HG02678 (cell line): ENCODE measurements at regions not wholly inside any gene's neighbourhood (a gene's known extent, or its start where the extent isn't known, plus 50 kb on each side); places are given as distances from the start of the nearest gene placed in this dataset.
"Not testable (repeated sequence)": the region's sequence is repeated elsewhere in the genome, so short reads cannot be mapped to it uniquely, and the experiment has no call there.

ENCODE experiments used
- ATAC-seq: cut with Tn5 transposase; IDR thresholded peaks from one replicate; pipeline ENCODE4 v1.9.1; 2021; ENCODE audit warnings: mild to moderate bottlenecking, moderate library complexity; ENCODE audit not compliant: unreplicated experiment

DNA sequence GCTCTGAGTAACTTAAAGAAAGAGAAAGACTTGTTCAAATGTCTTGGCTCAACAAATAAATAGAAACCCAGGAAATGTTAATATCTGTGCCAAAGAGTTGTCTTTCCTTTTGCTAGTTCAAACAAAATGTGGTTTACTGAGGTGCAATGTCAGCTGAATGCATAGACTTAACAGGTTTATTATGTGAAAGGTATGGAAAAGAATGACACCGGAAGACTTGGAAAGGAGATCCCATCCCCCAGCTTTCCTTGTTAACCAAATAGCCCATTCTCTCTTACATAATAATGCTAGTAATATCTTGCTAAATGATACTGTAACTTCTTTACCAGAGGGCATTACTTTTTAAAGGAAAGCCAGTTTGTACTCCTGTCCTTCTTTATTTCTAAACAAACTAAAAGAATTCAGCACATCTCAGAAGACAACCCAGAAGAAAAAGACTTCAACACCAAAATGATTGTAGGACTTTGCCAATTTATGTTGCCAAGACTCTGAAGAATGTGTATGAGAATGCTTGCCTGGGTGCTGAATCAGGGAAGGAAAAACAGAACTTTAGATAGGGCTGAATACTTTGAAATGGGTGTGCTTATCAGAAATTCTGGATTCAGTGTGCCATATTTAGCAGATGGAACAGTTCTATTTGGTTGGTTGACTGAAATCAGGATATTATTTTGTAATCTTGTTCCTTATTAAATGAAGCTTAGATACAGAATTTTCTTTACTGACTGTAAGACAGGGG, 344.1 kb downstream of the TMEM38B start:
- no peak for ATAC-seq

DNA sequence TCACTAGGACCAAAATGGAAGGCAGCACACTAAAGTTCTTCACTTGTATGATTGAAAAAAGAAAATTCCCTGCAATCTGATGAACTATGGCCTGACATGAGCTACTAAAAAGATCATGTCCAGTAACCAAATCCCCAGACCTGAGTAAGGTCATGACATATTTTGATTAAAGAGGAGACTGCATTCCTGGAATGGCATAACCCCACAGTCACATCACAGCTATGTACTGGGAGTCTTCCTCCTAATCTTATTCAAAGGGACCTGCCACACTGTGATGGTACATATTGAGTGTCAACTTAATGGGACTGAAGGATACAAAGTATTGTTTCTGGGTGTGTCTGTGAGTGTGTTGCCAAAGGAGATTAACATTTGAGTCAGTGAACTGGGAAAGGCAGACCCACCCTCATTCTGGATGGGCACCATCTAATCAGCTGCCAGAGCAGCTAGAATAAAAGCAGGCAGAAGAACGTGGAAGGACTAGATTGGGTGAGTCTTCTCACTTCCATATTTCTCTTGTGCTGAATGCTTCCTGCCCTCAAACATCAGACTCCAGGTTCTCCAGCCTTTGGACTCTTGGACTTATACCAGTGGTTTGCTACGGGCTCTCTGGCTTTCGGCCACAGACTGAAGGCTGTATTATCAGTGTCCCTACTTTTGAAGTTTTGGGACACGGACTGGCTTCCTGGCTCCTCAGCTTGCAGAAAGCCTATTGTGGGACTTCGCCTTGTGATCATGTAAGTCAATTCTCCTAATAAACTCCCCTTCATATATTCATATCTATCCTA, 345.0 kb downstream of the TMEM38B start:
- ATAC-seq: no peak

DNA sequence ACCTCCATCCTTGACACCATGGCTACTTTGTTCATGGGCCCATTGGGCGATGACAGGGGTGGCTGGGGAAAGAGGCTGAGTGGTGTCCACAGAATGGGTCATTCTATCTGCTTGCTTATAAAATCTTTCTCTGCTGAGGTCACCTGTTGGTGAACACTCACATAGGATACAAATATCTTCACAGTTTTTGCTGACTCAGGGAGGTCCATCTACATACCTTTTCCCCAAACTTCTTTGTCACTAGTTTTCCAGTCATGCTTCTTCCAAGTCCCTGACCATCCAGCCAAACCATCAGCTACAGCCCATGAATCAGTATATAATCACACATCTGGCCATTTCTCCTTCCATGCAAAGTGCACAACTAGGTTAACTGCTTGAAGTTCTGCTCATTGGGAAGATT, 347.6 kb downstream of the TMEM38B start:
- ATAC-seq: not testable (repeated sequence)

DNA sequence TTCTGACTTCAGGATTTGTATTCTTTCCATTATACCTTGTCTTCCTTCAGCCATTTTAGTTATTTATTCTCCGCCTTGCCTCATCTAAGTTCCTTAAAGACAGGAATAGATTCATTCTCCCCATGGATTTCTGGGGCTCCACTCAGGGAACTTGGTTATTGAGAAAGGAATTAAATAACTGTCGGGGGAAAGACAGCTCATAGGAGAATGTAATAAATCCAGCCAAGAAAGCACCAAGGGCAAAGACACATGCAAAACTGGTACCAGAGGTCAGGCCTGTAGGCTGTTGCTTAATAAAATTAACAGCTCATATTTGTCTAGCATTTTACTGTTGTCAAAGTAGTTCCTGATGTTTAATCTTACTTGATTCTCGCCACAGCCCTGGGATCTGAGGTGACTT, 357.2 kb downstream of the TMEM38B start:
- ATAC-seq: no peak

DNA sequence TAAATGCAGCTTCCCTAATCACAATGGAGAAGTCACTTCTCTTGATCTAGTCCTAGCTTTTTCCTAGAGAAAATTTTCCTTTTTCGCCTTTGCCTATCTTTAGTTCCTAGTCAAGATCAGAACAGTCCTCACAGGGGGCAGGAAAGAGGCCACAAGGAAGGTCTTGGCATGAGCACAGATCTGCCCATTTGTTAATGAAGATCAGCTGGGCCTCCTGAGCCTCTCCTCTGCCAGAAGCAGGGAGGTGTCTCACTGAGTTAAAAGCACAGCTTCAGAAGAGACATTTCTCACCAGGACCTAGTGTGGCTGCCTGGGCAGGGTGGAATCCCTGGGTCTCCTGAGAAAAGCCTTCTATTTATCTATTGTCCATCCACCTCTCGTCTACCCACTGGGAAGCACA, 357.8 kb downstream of the TMEM38B start:
- no peak for ATAC-seq

DNA sequence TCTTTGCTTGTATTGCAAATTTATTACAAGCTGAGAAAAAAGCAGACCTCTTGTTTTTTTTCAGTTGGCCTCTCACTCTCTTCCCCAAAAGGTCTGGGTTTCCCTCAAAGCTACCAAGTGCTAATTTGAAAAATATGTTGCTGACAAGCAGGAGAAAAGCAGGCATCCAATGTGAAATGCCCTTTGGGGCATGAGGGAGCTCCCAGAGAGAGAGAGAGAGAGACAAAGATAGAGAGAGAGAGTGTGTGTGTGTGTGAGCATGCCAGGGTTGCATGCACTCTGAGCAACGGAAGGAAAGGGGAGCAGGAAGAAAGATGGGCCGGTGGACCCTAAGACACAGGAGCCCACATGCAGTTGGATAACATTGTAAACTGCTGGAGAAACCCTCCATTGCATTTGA, 358.4 kb downstream of the TMEM38B start:
- ATAC-seq: no peak

DNA sequence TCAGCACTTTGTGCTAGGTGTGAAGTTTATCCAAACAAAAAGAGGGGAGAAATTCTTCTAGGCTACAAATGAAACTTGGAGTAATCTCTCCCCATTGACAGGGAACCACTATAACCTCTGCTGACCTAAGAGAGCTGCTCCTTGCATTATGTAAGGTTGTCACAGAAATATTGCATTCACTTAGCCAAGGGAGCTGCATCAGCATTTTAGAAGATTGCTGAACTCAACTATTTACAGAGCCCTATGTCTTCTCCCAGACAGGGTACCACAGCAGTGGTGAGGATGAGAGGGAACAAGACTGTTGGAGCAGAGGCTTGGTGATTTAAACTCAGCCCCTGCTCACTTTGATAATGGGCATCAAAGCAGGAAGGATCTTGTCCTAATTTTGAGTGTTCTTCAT, 362.0 kb downstream of the TMEM38B start:
- ATAC-seq: no peak

DNA sequence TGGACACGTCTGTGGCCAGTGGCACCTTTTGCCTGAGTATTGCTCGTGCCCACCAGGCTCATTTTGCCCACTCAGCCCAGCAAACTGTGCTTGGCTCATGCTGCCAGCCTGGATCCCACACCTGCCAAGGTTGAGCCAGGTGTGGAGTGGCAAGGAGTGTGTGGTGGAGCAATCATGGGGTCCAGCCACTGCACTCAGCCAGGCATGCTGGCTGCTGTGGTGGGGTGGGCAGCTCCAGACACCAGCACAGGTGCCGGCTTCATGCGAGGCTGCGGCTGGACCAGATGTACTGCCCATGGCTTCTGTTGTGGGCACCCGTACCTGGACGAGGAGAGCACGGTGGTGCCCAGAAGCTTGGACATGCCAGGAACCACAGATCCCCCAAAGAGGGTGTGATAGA, 364.1 kb downstream of the TMEM38B start:
- ATAC-seq: no peak

DNA sequence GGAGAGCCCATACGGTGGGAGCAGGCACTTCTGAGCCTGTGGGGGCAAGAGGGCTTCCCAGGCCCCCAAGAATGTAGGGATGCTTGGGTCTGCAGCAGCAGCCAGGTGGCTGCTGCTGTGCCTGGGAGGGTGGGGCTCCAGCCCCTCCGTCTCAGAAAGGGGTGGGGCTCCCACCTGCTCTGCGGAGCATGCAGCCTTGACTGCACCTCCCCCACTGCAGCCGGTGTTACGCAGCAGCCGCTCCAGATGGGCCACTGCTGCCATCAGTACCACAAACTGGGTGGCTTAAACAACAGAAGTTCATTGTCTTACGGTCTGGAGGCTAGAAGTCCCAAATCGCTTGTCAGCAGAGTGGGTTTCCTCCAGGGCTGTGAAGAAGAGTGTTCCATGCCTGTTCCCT, 365.5 kb downstream of the TMEM38B start:
- ATAC-seq: no peak

DNA sequence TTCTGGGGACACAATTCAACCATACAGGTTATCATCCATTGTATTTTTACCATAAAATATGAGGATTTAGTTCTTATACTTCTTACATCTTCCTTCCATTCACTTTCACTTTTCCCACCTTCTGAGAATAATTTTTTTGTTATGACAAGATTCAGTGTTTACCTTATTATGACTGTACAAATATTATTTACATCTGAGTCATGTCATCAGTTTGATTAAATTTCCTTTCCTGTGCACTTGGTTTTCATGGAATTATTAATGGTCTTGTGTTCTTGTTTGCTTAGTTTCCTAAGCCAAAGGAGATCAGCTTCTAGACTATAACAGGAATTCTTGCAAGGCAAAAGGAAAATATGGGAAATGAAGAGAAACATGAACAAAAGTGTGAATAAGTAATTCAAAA, 366.5 kb downstream of the TMEM38B start:
- no peak for ATAC-seq

DNA sequence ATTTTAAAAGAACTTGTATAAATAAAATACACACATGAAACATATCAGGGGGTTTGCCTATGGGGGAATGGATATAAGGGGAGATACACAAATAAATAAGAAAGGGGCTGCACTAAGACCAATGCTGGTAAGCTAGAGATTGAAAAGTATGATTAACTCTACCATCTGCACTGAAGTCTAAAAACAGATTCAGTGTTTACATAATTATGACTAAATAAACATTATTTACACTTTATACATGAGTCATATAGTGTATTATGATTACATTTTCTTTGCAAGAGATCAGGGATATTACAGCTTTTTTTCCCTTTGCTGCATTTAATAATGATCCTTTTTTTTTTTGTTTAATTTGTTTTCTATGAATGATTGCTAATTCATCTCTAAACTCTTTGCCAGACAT, 367.9 kb downstream of the TMEM38B start:
- no peak for ATAC-seq

DNA sequence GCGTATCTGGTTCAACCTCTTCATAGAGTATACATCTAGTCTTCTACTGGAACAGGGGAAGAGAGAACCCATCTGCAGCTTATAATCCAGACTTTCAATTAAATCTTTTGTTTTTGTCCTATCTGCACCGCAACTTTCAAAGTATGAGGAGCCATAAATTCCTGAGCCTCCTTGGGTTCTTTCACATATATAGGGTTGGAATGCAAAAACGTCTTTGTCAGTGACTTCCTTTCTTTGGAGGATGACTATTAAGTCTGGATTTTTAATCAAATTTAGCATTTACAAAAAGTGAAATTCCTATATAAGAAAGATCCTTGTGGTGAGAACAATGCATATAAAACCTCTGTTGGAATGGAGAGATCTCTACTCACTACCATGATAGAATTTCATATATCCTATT, 370.8 kb downstream of the TMEM38B start:
- no peak for ATAC-seq

DNA sequence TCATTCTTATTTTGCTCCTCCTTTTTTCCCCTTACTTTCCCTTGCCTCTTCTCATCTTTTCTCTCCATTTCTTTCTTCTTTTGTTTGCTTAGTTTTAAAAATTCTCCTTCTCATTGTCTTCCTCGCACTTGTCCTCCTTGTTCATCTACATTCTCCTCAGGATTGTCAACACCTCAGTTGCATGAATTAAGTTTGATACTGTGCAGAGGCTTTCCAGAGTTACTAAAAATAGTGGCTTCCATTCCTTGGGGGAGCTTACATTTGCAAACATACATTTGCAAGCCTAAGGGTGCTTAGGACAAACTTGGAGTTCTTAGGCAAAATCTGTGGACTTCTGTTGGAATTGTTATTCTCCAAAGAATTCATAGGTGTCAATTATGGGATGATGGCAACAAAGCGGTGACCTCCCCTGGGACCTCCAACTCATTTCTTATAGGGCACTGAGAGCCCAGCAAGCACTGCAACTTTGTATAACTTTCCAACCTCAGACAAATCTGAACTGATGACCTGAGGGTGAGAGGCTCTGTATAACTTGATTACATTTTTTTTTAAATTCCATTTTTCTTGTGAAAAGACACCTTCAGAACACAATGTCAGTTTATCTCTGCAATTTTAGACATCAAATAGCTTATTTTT, 371.4 kb downstream of the TMEM38B start:
- no peak for ATAC-seq

DNA sequence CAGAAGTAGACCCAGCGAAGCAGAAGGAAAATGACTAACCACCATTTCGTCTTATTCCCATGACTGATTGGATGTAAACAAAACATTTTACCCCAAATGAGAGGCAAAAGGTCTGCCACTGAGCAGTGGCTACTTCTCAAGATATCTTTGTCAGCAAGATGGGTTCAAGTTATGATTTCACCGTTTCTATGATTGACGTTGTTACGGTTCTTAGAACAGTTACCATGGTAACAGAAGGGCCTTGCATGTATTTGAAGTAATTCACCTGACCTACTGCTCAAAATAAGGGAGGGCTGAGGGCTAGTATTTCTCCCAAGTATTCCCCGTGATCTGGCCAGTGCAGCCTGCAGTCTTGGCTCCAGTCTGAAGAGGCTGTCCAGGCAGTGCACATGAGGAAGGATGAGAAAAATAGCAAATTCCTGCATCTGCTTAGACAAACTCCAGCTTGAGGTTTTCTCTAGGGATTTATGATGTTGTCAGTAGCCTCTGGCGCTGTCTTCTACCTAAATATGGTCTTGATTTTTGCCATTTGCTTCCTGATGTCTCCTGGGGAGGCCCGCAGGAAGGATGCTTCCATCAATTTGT, 372.7 kb downstream of the TMEM38B start:
- ATAC-seq: no peak

DNA sequence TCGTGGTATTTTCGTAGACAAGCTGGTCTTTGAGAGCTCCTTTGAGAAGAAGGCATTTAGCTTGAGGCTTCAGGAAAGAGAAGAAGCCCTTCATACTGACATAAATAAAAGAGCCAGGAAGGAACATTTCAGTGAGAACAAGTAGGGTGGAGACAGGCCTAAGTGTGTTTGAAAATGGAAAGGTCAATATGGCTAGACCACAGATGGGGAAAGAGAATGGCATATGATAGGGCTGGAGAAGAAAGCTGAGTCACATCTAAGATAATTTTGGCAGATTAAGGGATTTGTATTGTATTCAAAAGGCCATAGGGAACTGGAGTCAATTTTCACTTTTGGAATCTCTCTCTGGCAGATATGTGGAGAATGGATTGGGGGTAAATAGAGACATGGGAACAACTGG, 374.9 kb downstream of the TMEM38B start:
- ATAC-seq: no peak

DNA sequence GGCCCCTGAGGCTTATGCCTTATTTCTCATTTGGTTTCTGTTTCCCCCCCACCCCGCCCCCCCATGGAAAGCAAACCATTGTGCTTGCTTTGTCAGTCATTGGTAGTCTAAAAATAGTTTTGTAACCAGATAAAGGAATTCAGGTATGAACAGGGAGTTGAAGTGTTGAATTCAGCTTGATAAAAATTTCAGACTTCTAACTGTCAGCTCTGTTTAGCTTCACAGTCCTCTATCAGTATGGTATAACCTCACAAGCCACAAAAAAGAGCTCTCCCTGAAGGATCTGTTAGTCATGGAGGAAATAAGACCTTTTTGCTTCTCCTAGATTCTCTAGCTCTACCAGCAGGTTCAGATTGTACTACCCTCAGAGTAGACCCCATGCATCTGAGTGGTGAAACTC, 378.1 kb downstream of the TMEM38B start:
- no peak for ATAC-seq

DNA sequence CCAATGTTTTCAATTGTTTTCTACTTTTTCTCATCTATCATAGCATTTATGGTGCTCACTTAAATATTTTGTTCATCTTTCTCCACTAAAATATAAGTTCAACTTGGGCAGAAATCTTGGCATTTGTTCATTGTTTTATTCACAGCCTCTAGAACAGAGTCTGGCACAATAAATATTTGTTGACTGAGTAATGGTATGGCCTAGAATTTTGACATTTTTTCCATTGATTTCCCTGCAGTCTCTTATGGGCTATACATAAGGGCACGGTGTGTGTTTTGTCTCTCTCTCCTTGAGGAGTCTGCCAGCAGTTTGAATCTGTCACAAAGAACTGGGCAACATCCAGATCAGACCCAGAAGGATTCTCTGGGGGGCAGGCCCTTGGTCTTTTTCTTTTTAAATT, 379.7 kb downstream of the TMEM38B start:
- ATAC-seq: no peak

DNA sequence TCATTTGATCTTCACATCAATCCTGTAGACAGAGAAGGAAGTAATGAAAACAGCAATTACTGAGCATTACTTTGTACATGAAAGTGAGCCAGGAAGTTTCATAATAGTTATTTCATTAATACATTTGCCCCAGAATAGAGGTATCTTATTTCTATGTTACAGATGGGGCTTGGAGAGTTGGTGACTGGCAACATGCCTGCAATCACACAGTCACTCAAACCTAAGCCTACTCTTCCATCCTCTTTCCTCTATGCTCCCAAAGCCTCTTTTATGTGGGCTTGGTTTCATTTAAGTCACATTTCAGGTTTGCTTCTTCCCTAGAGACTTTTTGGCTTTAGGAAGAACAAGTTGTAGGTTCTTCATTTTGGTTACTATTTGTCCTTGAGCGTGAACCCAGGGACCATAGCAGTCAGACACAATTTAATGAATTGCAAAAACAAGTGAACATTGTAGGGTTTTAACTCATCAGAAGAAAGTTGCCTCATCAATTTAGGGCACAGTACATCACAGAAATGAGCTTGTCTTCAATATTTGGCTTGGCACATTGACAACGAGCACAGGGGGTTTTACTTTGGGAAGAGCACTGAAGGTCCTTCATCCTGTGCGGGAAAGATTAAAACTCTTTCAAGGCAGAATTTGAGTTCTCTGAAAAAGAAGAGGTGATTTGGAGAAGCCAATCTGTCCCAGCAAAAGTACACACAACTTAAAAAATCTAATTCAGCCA, 381.1 kb downstream of the TMEM38B start:
- no peak for ATAC-seq

DNA sequence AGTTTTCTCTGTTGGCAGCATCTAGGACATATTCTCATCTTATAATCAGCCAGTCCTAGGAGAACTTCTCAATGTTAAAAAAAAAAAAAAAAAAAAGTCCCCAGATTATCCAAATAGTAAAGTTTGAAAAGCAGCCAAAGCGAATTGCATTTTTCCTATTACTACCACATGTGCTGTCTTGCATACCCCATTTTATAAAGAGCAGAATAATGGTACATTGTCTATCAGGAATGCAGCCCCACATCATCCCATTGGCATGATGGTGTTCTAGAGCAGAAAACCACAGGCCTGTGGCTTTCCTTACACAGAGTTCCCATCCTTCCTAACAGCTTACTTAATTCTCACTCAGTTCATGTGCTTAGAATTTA, 381.6 kb downstream of the TMEM38B start:
- ATAC-seq: no peak

DNA sequence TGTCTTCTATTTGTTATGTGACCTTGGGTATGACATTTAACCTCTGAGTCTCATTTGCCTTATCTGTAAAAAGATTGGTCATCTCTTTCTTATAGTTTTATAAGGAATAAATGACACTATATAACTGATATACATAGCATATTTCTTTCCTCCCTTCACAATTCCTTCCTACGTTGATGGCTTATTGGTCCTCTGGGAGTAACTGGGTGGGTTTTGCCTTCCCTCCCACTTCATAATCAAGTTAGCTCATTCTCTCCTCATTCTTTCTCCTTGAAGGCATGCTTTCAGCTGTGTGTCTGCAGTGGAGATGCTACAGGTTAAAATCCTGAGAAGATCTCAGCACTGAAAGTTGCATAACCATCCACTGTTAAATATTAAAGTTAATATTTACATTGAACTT, 382.4 kb downstream of the TMEM38B start:
- ATAC-seq: no peak

DNA sequence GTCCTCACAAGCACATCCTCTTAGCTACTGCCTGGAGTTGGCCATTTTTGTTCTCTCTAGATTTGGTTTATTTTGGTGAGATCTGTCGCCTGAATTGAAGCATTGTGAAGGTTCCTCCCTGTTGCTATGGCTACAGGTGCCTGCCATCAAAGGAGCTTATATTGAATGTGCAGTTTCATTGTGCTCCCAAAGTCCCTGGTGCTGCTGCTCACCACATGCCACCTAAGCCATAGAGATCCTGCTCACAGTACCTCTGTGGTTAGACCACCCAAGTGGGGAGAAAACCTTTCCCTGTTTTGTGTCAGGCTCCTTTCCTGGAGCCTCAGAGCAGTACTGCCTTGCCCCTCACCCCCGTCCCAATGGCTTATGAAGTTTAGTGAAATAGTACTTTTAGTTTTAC, 383.4 kb downstream of the TMEM38B start:
- no peak for ATAC-seq
